HepG2 (cell line): ENCODE measurements at regions not wholly inside any gene's neighbourhood (a gene's known extent, or its start where the extent isn't known, plus 50 kb on each side); places are given as distances from the start of the nearest gene placed in this dataset.

Source experiments
- FOXJ3 ChIP-seq: sonication (generic); formaldehyde crosslinking; IDR thresholded peaks from 2 replicates; pipeline ENCODE4 v1.4.0; 2020; ENCODE audit warnings: missing genetic modification reagents, mild to moderate bottlenecking, borderline replicate concordance
- HMG20A ChIP-seq: IDR thresholded peaks from 2 replicates; pipeline ENCODE4 v1.6.1; 2016; ENCODE audit warnings: borderline replicate concordance
- HNF1B ChIP-seq: sonication (generic); formaldehyde crosslinking; IDR thresholded peaks from 2 replicates; pipeline ENCODE4 v1.5.1; 2020; ENCODE audit warnings: mild to moderate bottlenecking, moderate library complexity, missing genetic modification reagents
- KDM2A ChIP-seq: sonication (generic); formaldehyde crosslinking; IDR thresholded peaks from 2 replicates; pipeline ENCODE4 v1.4.0; 2020; ENCODE audit warnings: low read depth, missing genetic modification reagents, borderline replicate concordance
- KDM3A ChIP-seq: IDR thresholded peaks from 2 replicates; pipeline ENCODE4 v1.6.1; 2018; ENCODE audit warnings: low read depth, missing compliant biosample characterization
- KDM4B ChIP-seq: sonication (generic); formaldehyde crosslinking; IDR thresholded peaks from 2 replicates; pipeline ENCODE4 v1.4.0; 2020; ENCODE audit warnings: missing genetic modification reagents
- MAZ ChIP-seq, 2 experiments: sonication (generic) in 1 of 2; formaldehyde crosslinking in 1 of 2; IDR thresholded peaks; 2 replicates each; pipeline versions ENCODE4 v1.5.0 to v1.6.1; 2012 to 2020; ENCODE audit warnings: low read depth in 2 of 2, mild to moderate bottlenecking in 2 of 2, borderline replicate concordance in 1 of 2, improper control_type of control experiment in 1 of 2, low read length in 1 of 2, missing genetic modification reagents in 1 of 2, moderate library complexity in 1 of 2
- MIER2 ChIP-seq: IDR thresholded peaks from 2 replicates; pipeline ENCODE4 v1.6.1; 2016; ENCODE audit warnings: missing biosample characterization, missing genetic modification reagents
- NCOR1 ChIP-seq: fragments of 200-600 bp; sonication (generic); IDR thresholded peaks from 2 replicates; pipeline ENCODE4 v1.7.0; 2017; ENCODE audit warnings: antibody characterized with exemption, low read length, borderline replicate concordance
- NFE2L2 ChIP-seq: fragments of 150-350 bp; IDR thresholded peaks from 2 replicates; pipeline ENCODE4 v1.6.1; 2014; ENCODE audit warnings: low read length
- RXRB ChIP-seq: IDR thresholded peaks from 2 replicates; pipeline ENCODE4 v1.6.1; 2016; ENCODE audit warnings: borderline replicate concordance, missing genetic modification reagents, missing compliant biosample characterization
- SAP130 ChIP-seq: IDR thresholded peaks from 2 replicates; pipeline ENCODE4 v1.6.1; 2016; ENCODE audit warnings: low read depth
- SOX5 ChIP-seq: IDR thresholded peaks from 2 replicates; pipeline ENCODE4 v1.6.1; 2016; ENCODE audit warnings: borderline replicate concordance
- TBX2 ChIP-seq: sonication (generic); formaldehyde crosslinking; IDR thresholded peaks from 2 replicates; pipeline ENCODE4 v1.5.0; 2020; ENCODE audit warnings: missing genetic modification reagents, mild to moderate bottlenecking, borderline replicate concordance
- TGIF2 ChIP-seq: IDR thresholded peaks from 2 replicates; pipeline ENCODE4 v1.6.1; 2016; ENCODE audit warnings: control low read depth, missing compliant biosample characterization
- THRA ChIP-seq: sonication (generic); formaldehyde crosslinking; IDR thresholded peaks from 2 replicates; pipeline ENCODE4 v1.4.0; 2020; ENCODE audit warnings: missing genetic modification reagents, borderline replicate concordance
- YEATS2 ChIP-seq: sonication (generic); formaldehyde crosslinking; IDR thresholded peaks from 2 replicates; pipeline ENCODE4 v1.4.0; 2020; ENCODE audit warnings: missing genetic modification reagents, borderline replicate concordance
- ZNF292 ChIP-seq: sonication (generic); formaldehyde crosslinking; IDR thresholded peaks from 2 replicates; pipeline ENCODE4 v1.8.1; 2022; ENCODE audit warnings: mild to moderate bottlenecking, low read depth, missing genetic modification reagents, borderline replicate concordance
- ZNF3 ChIP-seq: IDR thresholded peaks from 2 replicates; pipeline ENCODE4 v1.7.0; 2017; ENCODE audit warnings: inconsistent platforms
- ZNF30 ChIP-seq: sonication (generic); formaldehyde crosslinking; IDR thresholded peaks from 2 replicates; pipeline ENCODE4 v1.5.0; 2020; ENCODE audit warnings: mild to moderate bottlenecking, missing genetic modification reagents
- ZNF335 ChIP-seq: sonication (generic); formaldehyde crosslinking; IDR thresholded peaks from 2 replicates; pipeline ENCODE4 v1.4.0; 2020; ENCODE audit warnings: missing genetic modification reagents
- ZNF468 ChIP-seq: sonication (generic); formaldehyde crosslinking; IDR thresholded peaks from 2 replicates; pipeline ENCODE4 v1.8.0; 2022; ENCODE audit warnings: mild to moderate bottlenecking, moderate library complexity, missing genetic modification reagents
- ZNF792 ChIP-seq: IDR thresholded peaks from 2 replicates; pipeline ENCODE4 v1.6.1; 2016
- TF ChIP-seq, protein P1 (sequence below): sonication (generic); formaldehyde crosslinking; IDR thresholded peaks from 2 replicates; pipeline ENCODE4 v1.4.0; 2020; ENCODE audit warnings: missing genetic modification reagents, borderline replicate concordance
- TF ChIP-seq, protein P2 (sequence below): IDR thresholded peaks from 2 replicates; pipeline ENCODE4 v1.6.1; 2016; ENCODE audit warnings: low read depth

GRCh38 chr14:49992901-49993339 is 100.0 kb downstream of the ARF6 start (continued):
- peak; percentile 95 for TF ChIP-seq THRA (CRISPR knock-in tag)
- peak; percentile 34; the same call in 1 of the 2 replicates for TF ChIP-seq ZNF335 (CRISPR knock-in tag)
- TF ChIP-seq ZNF292 (CRISPR knock-in tag): peak; percentile 82; the same call in 1 of the 2 replicates
- peak; percentile 95; the same call in 1 of the 2 replicates for TF ChIP-seq NCOR1
- no peak for TF ChIP-seq ZNF30 (CRISPR knock-in tag)
- TF ChIP-seq ZNF468: no peak
- peak; percentile 91 for TF ChIP-seq SAP130 (CRISPR knock-in tag)
- TF ChIP-seq HMG20A: peak; percentile 82; the same call in 1 of the 2 replicates
- 0 out of 2 replicates have a peak, but pooled peaks have one; percentile 35 for TF ChIP-seq ZNF792 (CRISPR knock-in tag)
- TF ChIP-seq KDM4B (CRISPR knock-in tag): peak; percentile 61; the same call in 1 of the 2 replicates
- TF ChIP-seq KDM3A: peak; percentile 79; the same call in 1 of the 2 replicates
- peak; percentile 10; the same call in 1 of the 2 replicates for TF ChIP-seq NFE2L2
- TF ChIP-seq YEATS2 (CRISPR knock-in tag): peak; percentile 41; the same call in 1 of the 2 replicates
- no peak for TF ChIP-seq MAZ (IDR thresholded peaks at IDR 0.05; ENCODE audit: borderline replicate concordance, low read depth, low read length)
- TF ChIP-seq MAZ (CRISPR knock-in tag; IDR thresholded peaks at IDR 0.05; ENCODE audit: low read depth): no peak
- 0 out of 2 replicates have a peak, but pooled peaks have one; percentile 57 for TF ChIP-seq MIER2 (CRISPR knock-in tag)
- TF ChIP-seq, protein P1, sequence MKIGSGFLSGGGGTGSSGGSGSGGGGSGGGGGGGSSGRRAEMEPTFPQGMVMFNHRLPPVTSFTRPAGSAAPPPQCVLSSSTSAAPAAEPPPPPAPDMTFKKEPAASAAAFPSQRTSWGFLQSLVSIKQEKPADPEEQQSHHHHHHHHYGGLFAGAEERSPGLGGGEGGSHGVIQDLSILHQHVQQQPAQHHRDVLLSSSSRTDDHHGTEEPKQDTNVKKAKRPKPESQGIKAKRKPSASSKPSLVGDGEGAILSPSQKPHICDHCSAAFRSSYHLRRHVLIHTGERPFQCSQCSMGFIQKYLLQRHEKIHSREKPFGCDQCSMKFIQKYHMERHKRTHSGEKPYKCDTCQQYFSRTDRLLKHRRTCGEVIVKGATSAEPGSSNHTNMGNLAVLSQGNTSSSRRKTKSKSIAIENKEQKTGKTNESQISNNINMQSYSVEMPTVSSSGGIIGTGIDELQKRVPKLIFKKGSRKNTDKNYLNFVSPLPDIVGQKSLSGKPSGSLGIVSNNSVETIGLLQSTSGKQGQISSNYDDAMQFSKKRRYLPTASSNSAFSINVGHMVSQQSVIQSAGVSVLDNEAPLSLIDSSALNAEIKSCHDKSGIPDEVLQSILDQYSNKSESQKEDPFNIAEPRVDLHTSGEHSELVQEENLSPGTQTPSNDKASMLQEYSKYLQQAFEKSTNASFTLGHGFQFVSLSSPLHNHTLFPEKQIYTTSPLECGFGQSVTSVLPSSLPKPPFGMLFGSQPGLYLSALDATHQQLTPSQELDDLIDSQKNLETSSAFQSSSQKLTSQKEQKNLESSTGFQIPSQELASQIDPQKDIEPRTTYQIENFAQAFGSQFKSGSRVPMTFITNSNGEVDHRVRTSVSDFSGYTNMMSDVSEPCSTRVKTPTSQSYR: peak; percentile 39; the same call in 1 of the 2 replicates
- TF ChIP-seq, protein P2, sequence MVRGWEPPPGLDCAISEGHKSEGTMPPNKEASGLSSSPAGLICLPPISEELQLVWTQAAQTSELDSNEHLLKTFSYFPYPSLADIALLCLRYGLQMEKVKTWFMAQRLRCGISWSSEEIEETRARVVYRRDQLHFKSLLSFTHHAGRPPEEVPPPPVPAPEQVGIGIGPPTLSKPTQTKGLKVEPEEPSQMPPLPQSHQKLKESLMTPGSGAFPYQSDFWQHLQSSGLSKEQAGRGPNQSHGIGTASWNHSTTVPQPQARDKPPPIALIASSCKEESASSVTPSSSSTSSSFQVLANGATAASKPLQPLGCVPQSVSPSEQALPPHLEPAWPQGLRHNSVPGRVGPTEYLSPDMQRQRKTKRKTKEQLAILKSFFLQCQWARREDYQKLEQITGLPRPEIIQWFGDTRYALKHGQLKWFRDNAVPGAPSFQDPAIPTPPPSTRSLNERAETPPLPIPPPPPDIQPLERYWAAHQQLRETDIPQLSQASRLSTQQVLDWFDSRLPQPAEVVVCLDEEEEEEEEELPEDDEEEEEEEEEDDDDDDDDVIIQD (CRISPR knock-in tag): peak; percentile 62; the same call in 1 of the 2 replicates
- TF ChIP-seq HNF1B: peak; percentile 90
- peak; percentile 99 for TF ChIP-seq RXRB (CRISPR knock-in tag)
- 0 out of 2 replicates have a peak, but pooled peaks have one; percentile 18 for TF ChIP-seq TGIF2
- TF ChIP-seq FOXJ3 (CRISPR knock-in tag): no peak
- TF ChIP-seq SOX5 (CRISPR knock-in tag): peak; percentile 80
- peak; percentile 68 for TF ChIP-seq KDM2A (CRISPR knock-in tag)
- peak; percentile 53; the same call in 1 of the 2 replicates for TF ChIP-seq TBX2 (CRISPR knock-in tag)
- TF ChIP-seq ZNF3 (CRISPR knock-in tag): no peak
